ENCODE measurements at regions not wholly inside any gene's neighbourhood (a gene's known extent, or its start where the extent isn't known, plus 50 kb on each side); places are given as distances from the start of the nearest gene placed in this dataset.

DNA sequence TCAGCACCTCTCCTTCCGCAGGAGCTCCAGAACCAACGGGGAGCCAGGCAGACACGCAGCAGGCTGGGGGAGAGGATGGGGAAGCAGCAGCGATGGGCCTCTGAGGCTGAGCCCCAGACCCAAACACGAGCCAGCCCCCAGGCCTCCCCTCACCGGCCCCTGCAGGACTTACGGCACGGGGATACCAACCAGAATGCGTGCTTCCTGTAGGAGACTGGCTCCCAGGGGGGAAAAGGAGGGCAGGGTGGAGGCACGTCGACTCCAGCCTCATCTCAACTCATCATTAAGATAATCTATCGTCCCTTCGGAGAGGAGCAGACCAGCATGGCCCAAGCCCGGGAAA lies 495.1 kb upstream of the MYT1L start:
- Mint-ChIP-seq H3K27ac (no peak overlapping the region), H3K4me1 (ENCODE audit: low read depth) (no peaks in the 10 kb centered on the region), H3K36me3 (ENCODE audit: insufficient read depth) (no peaks in the 10 kb centered on the region), H3K4me3 (ENCODE audit: low read depth) (no peak overlapping the region), H3K9me3 (ENCODE audit: low read depth) (peaks cover 4% of the 10 kb centered on the region), H3K27me3 (peaks cover 11% of the 10 kb centered on the region)
- DNase-seq (ENCODE audit: low spot score, unreplicated experiment) = no peak
- TF ChIP-seq, protein P1, sequence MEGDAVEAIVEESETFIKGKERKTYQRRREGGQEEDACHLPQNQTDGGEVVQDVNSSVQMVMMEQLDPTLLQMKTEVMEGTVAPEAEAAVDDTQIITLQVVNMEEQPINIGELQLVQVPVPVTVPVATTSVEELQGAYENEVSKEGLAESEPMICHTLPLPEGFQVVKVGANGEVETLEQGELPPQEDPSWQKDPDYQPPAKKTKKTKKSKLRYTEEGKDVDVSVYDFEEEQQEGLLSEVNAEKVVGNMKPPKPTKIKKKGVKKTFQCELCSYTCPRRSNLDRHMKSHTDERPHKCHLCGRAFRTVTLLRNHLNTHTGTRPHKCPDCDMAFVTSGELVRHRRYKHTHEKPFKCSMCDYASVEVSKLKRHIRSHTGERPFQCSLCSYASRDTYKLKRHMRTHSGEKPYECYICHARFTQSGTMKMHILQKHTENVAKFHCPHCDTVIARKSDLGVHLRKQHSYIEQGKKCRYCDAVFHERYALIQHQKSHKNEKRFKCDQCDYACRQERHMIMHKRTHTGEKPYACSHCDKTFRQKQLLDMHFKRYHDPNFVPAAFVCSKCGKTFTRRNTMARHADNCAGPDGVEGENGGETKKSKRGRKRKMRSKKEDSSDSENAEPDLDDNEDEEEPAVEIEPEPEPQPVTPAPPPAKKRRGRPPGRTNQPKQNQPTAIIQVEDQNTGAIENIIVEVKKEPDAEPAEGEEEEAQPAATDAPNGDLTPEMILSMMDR (IDR thresholded peaks at IDR 0.05; ENCODE audit: unreplicated experiment) = no peak

DNA sequence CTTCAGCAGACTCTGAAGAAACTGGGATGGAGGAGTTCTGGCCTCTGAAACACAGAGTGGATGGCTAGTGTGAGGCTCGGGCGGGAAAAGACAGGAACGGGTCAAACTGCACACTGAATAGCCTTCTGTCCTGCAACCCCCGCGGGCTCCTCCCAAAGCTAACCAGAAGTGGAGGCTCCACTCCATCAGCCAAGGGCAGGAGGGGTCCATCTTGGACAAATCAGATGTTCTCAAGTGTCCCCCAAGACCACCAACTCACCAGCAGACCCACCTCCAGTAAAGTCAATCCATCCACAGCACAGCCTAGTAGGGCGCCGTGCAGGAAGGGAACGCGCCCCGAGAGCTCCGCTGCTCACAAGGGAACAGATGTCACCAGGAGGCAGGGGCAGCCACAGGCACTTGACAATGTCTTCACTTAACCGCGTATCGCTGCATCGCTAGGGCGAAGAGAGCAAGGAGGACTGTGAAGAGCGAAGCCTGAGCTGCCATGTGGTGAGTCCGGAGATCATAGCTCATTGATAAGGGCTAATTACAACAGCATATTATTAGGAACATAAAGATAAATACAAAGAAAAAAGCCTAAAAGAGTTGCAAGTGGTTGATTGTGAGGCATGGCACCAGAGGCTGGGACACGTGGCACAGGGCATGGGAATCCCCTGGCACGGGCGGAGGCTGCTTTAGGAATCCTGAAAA lies 494.6 kb upstream of the MYT1L start:
- Mint-ChIP-seq H3K36me3 (ENCODE audit: insufficient read depth) (no peaks in the 10 kb centered on the region), H3K27ac (no peak overlapping the region), H3K27me3 (peaks cover 8% of the 10 kb centered on the region), H3K4me3 (ENCODE audit: low read depth) (no peak overlapping the region), H3K9me3 (ENCODE audit: low read depth) (peaks cover 7% of the 10 kb centered on the region), H3K4me1 (ENCODE audit: low read depth) (no peaks in the 10 kb centered on the region)
- TF ChIP-seq, protein P1 (IDR thresholded peaks at IDR 0.05; ENCODE audit: unreplicated experiment) = no peak
- no peak for DNase-seq (ENCODE audit: low spot score, unreplicated experiment)

DNA sequence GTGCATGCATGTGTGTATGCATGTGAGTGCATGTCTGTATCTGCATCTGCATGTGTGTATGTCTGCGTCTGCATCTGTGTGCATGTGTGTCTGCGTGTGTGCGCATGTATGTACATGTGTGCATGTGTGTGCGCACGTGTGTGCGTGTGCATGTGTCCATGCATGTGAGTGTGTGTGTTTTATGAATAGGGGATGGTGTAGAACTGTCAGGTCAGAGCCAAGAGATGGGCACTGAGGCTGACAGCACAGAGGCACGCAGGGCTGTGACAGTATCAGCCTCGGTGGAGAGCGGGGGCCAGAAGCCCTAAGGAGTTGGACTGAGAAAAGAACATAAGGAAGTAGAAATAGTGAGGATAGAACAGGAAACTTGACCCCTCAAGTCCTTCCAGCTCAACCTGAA lies 494.0 kb upstream of the MYT1L start:
- H3K4me1 Mint-ChIP-seq (ENCODE audit: low read depth) = no peaks in the 10 kb centered on the region
- peaks cover 5% of the 10 kb centered on the region for H3K27me3 Mint-ChIP-seq
- TF ChIP-seq, protein P1 (IDR thresholded peaks at IDR 0.05; ENCODE audit: unreplicated experiment) = no peak
- peaks cover 9% of the 10 kb centered on the region for H3K9me3 Mint-ChIP-seq (ENCODE audit: low read depth)
- H3K4me3 Mint-ChIP-seq (ENCODE audit: low read depth) = no peak overlapping the region
- H3K36me3 Mint-ChIP-seq (ENCODE audit: insufficient read depth) = no peaks in the 10 kb centered on the region
- H3K27ac Mint-ChIP-seq = no peak overlapping the region
- DNase-seq (ENCODE audit: low spot score, unreplicated experiment) = no peak

DNA sequence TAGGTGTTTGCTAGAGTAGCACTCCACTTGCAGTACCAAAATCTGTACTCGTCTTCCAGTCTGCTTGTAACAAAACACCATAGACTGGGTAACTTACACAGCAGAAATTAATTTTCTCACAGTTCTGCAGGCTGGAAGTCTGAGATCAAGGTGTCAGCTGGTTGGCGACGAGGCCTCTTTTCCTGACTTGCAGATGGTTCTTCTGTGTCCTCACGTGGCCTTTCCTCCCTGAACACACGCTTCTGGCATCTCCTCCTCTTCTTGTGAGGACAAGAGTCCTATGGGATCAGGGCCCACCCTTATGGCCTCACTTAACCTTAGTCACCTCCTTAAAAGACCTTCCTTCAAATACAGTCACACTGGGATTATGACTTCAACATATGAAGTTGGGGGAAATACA lies 493.5 kb upstream of the MYT1L start:
- H3K27ac Mint-ChIP-seq = no peak overlapping the region
- TF ChIP-seq, protein P1 (IDR thresholded peaks at IDR 0.05; ENCODE audit: unreplicated experiment) = no peak
- no peak for DNase-seq (ENCODE audit: low spot score, unreplicated experiment)
- H3K27me3 Mint-ChIP-seq = peaks cover 5% of the 10 kb centered on the region
- no peaks in the 10 kb centered on the region for H3K36me3 Mint-ChIP-seq (ENCODE audit: insufficient read depth)
- H3K4me1 Mint-ChIP-seq (ENCODE audit: low read depth) = no peaks in the 10 kb centered on the region
- H3K4me3 Mint-ChIP-seq (ENCODE audit: low read depth) = no peak overlapping the region
- peaks cover 9% of the 10 kb centered on the region for H3K9me3 Mint-ChIP-seq (ENCODE audit: low read depth)

DNA sequence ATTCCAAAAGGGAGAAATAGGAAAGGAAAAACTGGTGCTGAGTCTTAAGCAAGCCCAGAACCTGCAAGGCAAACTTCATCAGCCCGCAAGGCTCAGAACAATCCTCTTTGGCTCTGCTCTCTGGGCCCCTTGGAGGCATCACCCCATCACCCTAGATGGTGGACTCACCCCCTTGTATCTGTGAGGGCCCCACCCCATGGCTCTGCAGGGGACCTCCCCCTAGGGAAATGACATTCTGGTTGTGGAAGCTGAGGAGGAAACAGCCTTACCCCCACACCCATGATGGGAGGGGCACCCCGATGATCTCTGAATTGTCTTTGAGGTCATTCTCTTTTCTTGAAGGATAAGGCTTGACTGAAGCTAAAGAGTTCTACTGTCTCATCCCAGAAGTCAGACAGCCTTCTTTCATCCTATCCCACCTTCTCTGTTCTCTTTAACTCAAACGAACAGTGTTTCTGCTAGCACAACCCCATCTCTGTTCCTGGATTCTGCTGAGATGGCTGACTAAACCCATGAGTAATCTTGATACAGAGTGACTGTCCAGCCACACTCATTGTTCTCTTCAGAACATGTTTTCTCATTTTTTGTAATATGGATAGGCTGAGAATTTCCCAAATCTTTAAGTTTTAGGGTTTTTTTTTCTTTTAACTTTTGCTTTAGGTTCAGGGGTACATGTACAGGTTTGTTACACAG lies 492.1 kb upstream of the MYT1L start:
- no peak for DNase-seq (ENCODE audit: low spot score, unreplicated experiment)
- no peak overlapping the region for H3K4me3 Mint-ChIP-seq (ENCODE audit: low read depth)
- H3K36me3 Mint-ChIP-seq (ENCODE audit: insufficient read depth) = no peaks in the 10 kb centered on the region
- H3K4me1 Mint-ChIP-seq (ENCODE audit: low read depth) = no peaks in the 10 kb centered on the region
- H3K27me3 Mint-ChIP-seq = peaks cover 5% of the 10 kb centered on the region
- TF ChIP-seq, protein P1 (IDR thresholded peaks at IDR 0.05; ENCODE audit: unreplicated experiment) = no peak
- no peak overlapping the region for H3K27ac Mint-ChIP-seq
- peaks cover 9% of the 10 kb centered on the region for H3K9me3 Mint-ChIP-seq (ENCODE audit: low read depth)

All from progenitor cell of endocrine pancreas (in vitro differentiated cells).